ENCODE measurements at regions not wholly inside any gene's neighbourhood (a gene's known extent, or its start where the extent isn't known, plus 50 kb on each side); places are given as distances from the start of the nearest gene placed in this dataset.
"Not testable (repeated sequence)": the region's sequence is repeated elsewhere in the genome, so short reads cannot be mapped to it uniquely, and the experiment has no call there.

DNA sequence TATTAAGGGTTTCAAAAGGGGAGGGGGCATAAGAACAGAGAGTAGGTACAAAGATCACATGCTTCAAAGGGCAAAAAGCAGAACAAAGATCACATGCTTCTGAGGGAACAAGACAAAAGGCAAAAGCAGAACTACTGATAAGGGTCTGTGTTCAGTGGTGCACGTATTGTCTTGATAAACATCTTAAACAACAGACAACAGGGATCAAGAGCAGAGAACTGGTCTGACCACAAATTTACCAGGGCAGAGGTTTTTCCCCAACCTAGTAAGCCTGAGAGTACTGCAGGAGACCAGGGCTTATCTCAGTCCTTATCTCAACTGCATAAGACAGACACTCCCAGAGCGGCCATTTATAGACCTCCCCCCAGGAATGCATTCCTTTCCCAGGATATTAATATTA, 900.2 kb upstream of the PRKX start:
- TF ChIP-seq, protein P1, sequence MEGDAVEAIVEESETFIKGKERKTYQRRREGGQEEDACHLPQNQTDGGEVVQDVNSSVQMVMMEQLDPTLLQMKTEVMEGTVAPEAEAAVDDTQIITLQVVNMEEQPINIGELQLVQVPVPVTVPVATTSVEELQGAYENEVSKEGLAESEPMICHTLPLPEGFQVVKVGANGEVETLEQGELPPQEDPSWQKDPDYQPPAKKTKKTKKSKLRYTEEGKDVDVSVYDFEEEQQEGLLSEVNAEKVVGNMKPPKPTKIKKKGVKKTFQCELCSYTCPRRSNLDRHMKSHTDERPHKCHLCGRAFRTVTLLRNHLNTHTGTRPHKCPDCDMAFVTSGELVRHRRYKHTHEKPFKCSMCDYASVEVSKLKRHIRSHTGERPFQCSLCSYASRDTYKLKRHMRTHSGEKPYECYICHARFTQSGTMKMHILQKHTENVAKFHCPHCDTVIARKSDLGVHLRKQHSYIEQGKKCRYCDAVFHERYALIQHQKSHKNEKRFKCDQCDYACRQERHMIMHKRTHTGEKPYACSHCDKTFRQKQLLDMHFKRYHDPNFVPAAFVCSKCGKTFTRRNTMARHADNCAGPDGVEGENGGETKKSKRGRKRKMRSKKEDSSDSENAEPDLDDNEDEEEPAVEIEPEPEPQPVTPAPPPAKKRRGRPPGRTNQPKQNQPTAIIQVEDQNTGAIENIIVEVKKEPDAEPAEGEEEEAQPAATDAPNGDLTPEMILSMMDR (conservative IDR thresholded peaks at IDR 0.05; ENCODE audit: low read depth, low read length) = not testable (repeated sequence)
- not testable (repeated sequence) for TF ChIP-seq EZH2 (IDR thresholded peaks at IDR 0.05; ENCODE audit: low read length, unreplicated experiment)
